NB4 (cell line): ENCODE measurements at regions not wholly inside any gene's neighbourhood (a gene's known extent, or its start where the extent isn't known, plus 50 kb on each side); places are given as distances from the start of the nearest gene placed in this dataset.

Source experiments
- DNase-seq: peaks from one replicate; pipeline ENCODE4 v3.0.0; 2010; ENCODE audit warnings: low read depth
- H3K4me3 ChIP-seq: one replicate; pipeline ENCODE4 v1.5.1; 2011; ENCODE audit warnings: mild to moderate bottlenecking, low read depth, low read length, moderate library complexity
- CTCF ChIP-seq: IDR thresholded peaks from one replicate; pipeline ENCODE4 v1.5.1; 2012; ENCODE audit warnings: low read depth, low read length
- MAX ChIP-seq: IDR thresholded peaks from 2 replicates; pipeline ENCODE4 v1.6.1; 2011; ENCODE audit warnings: low read depth, low read length
- MYC ChIP-seq: IDR thresholded peaks from 2 replicates; pipeline ENCODE4 v1.6.1; 2011; ENCODE audit warnings: low read depth, low read length
- POLR2A ChIP-seq: IDR thresholded peaks from 2 replicates; pipeline ENCODE4 v1.6.1; 2011; ENCODE audit warnings: mild to moderate bottlenecking; ENCODE audit not compliant: insufficient read length; ENCODE audit errors: extremely low read depth

- no peak for DNase-seq
- TF ChIP-seq POLR2A (no peak), MYC (no peak), MAX (no peak), CTCF (no peak)
- no peak overlapping the region for H3K4me3 ChIP-seq
Measured at GRCh38 chrX:40474645-40475044, 106.1 kb upstream of the ATP6AP2 start.

GRCh38 chrX:40474205-40474626 lies 106.6 kb upstream of the ATP6AP2 start:
- no peak for TF ChIP-seq CTCF
- no peak for TF ChIP-seq POLR2A
- no peak for TF ChIP-seq MAX
- no peak for TF ChIP-seq MYC
- H3K4me3 ChIP-seq: no peak overlapping the region
- DNase-seq: no peak

- peak; percentile 23 for DNase-seq
- TF ChIP-seq POLR2A: no peak
- no peak for TF ChIP-seq MAX
- TF ChIP-seq MYC: no peak
- no peak for TF ChIP-seq CTCF
- no peak overlapping the region for H3K4me3 ChIP-seq
Measured at GRCh38 chrX:40473460-40474204, 107.1 kb upstream of the ATP6AP2 start.

- H3K4me3 ChIP-seq: no peak overlapping the region
- DNase-seq: no peak
- TF ChIP-seq POLR2A (no peak), MAX (no peak), CTCF (no peak), MYC (no peak)
Measured at GRCh38 chrX:40471965-40472648, 108.7 kb upstream of the ATP6AP2 start.

GRCh38 chrX:40470830-40471429 lies 109.8 kb upstream of the ATP6AP2 start:
- TF ChIP-seq MYC: no peak
- TF ChIP-seq MAX: no peak
- TF ChIP-seq POLR2A: no peak
- TF ChIP-seq CTCF: no peak
- H3K4me3 ChIP-seq: no peak overlapping the region
- DNase-seq: no peak
